Activated naive CD4-positive, alpha-beta T cell treated with anti-CD3 and anti-CD28 coated beads, Interleukin-2, amount 50 U/mL, for 24 hours (primary cell): ENCODE measurements at regions not wholly inside any gene's neighbourhood (a gene's known extent, or its start where the extent isn't known, plus 50 kb on each side); places are given as distances from the start of the nearest gene placed in this dataset.

Experiments
- H3K27ac Mint-ChIP-seq: one replicate; pipeline ENCODE4 v1.8.0; 2021; ENCODE audit warnings: mild to moderate bottlenecking, mixed read lengths
- H3K27me3 Mint-ChIP-seq: one replicate; pipeline ENCODE4 v1.8.0; 2021; ENCODE audit warnings: mixed read lengths
- H3K36me3 Mint-ChIP-seq: one replicate; pipeline ENCODE4 v1.8.0; 2021; ENCODE audit warnings: mixed read lengths
- H3K4me1 Mint-ChIP-seq: one replicate; pipeline ENCODE4 v1.8.0; 2021; ENCODE audit warnings: mixed read lengths
- H3K4me3 Mint-ChIP-seq: one replicate; pipeline ENCODE4 v1.8.0; 2021; ENCODE audit warnings: mild to moderate bottlenecking, mixed read lengths
- H3K9me3 Mint-ChIP-seq: one replicate; pipeline ENCODE4 v1.8.0; 2021; ENCODE audit warnings: mixed read lengths

DNA sequence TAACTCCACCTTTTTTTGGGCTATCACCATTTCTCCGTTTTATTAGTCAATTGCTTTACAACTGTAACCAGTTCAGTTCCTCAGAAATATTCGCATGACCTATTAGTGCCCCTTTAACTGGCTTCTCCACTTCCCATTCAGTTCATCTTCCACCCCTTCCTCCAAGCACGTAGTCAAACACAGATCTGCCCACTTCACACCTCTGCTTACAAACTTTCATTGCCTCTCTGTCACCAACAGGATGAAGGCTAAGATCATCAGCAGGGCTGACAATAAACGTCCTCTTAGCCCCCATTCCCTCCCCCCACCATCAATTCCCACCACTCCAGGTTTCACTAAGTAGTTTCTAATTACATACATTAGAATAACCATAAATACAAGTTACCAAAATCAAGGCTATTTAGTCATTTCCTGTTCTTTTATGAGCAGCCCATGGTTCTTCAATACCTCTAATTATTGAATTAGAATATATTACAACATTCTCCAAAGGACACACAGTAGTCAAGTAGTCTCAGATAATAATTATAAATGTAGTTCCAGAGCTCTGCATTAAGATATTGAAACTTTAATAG, 95.7 kb downstream of the SPRY2 start:
- Mint-ChIP-seq H3K9me3 (no peaks in the 10 kb centered on the region), H3K36me3 (no peaks in the 10 kb centered on the region), H3K27me3 (no peaks in the 10 kb centered on the region), H3K4me3 (no peak overlapping the region), H3K27ac (no peak overlapping the region), H3K4me1 (no peaks in the 10 kb centered on the region)

- H3K27me3 Mint-ChIP-seq, result no peaks in the 10 kb centered on the region
- no peak overlapping the region for H3K4me3 Mint-ChIP-seq
- H3K4me1 Mint-ChIP-seq, result no peaks in the 10 kb centered on the region
These were observed 96.4 kb downstream of the SPRY2 start for GRCh38 chr13:80244574-80244973.

DNA sequence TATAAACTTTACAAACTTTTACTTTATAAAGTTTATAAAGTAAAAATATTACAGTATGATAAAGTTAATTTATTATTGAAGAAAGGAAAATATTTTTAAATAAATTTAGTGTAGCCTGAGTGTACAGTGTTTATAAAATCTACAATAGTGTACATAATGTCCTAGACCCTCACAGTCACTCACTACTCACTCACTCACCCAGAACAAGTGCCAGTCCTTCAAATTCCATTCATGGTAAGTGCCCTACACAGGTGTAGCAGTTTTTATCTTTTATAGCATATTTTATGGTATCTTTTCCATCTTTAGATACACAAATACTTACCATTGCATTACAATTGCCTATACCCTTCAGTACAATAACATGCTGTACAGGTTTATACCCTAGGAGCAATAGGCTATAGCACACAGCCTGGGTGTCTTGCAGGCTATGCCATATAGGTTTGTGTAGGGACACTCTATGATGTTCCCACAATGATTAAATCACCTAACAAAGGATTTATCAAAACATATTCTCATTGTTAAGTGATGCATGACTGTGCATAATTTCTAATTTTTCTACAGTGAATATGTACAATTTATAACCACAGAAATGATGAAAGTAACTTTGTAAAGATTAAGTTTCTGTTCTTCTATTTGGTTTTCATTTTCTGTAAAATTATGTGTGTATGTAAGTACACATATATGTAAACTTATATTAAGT, 98.0 kb downstream of the SPRY2 start:
- no peaks in the 10 kb centered on the region for H3K27me3 Mint-ChIP-seq
- peaks cover 8% of the 10 kb centered on the region for H3K9me3 Mint-ChIP-seq
- no peaks in the 10 kb centered on the region for H3K36me3 Mint-ChIP-seq
- H3K27ac Mint-ChIP-seq, result no peak overlapping the region
- H3K4me3 Mint-ChIP-seq, result no peak overlapping the region
- H3K4me1 Mint-ChIP-seq, result no peaks in the 10 kb centered on the region

More at GRCh38 chr13:80244574-80244973, 96.4 kb downstream of the SPRY2 start:
- no peaks in the 10 kb centered on the region for H3K9me3 Mint-ChIP-seq
- no peaks in the 10 kb centered on the region for H3K36me3 Mint-ChIP-seq
- H3K27ac Mint-ChIP-seq, result no peak overlapping the region

DNA sequence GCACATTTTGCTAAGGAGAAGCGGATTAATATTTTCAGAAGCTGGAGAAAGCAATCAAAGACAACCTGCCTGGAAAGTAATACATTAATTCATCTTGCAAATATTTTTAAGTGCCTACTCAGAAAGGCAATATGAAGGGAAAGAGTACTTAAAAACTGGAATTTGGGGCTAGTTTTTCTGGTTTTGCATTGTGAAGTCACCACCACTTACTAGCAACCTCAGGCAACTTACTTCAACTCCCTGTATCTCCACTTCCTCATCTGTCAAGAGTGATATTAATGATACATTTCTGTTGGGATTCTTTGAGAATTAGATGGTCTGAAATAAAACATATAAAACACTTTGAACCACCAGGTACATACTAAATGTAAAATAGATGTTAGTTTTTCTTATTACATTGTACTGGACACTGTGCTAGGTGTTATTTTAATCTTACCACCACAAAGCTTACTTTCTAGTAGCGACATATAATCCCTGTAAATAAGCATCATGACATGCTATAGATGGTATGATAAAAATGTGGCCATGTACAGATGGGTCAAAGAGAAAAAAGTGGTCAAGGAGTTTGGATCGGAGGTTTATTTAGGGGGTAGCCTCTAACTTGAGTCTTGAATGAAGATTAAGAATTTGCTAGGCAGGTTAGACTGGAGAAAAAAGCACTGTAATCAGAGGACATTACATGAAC, 101.2 kb downstream of the SPRY2 start:
- Mint-ChIP-seq H3K4me3 (no peak overlapping the region), H3K4me1 (no peaks in the 10 kb centered on the region), H3K9me3 (peaks cover 8% of the 10 kb centered on the region), H3K27ac (no peak overlapping the region), H3K36me3 (no peaks in the 10 kb centered on the region), H3K27me3 (no peaks in the 10 kb centered on the region)

GRCh38 chr13:80239116-80239515, 101.8 kb downstream of the SPRY2 start:
- Mint-ChIP-seq H3K4me1 (no peaks in the 10 kb centered on the region), H3K36me3 (no peaks in the 10 kb centered on the region), H3K4me3 (no peak overlapping the region), H3K9me3 (peaks cover 8% of the 10 kb centered on the region), H3K27ac (no peak overlapping the region), H3K27me3 (no peaks in the 10 kb centered on the region)

DNA sequence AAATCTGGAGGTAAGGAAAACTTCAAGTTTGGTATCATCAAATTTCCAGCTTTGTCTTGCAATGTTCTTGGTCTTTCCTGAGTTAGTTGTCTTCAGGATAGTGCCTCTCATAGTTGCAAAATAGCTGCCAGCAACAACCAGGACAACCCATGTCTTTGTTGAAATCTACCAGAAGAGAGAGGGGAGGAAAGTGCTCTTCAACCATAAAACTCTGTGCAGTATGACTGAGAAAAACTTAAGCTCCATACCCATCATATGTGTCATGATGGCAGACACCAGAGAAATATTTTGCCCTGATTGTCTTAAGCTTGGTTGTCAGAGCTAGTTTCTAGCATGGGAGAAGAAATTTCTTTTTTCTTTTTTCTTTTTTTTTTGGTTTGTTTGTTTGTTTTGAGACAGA, 103.3 kb downstream of the SPRY2 start:
- Mint-ChIP-seq H3K4me3 (no peak overlapping the region), H3K4me1 (no peaks in the 10 kb centered on the region), H3K27me3 (no peaks in the 10 kb centered on the region), H3K36me3 (no peaks in the 10 kb centered on the region), H3K9me3 (peaks cover 8% of the 10 kb centered on the region), H3K27ac (no peak overlapping the region)

GRCh38 chr13:80235967-80236302, 105.0 kb downstream of the SPRY2 start:
- no peak overlapping the region for H3K4me3 Mint-ChIP-seq
- H3K36me3 Mint-ChIP-seq, result no peaks in the 10 kb centered on the region
- peaks cover 8% of the 10 kb centered on the region for H3K9me3 Mint-ChIP-seq
- no peak overlapping the region for H3K27ac Mint-ChIP-seq
- H3K4me1 Mint-ChIP-seq, result no peaks in the 10 kb centered on the region
- no peaks in the 10 kb centered on the region for H3K27me3 Mint-ChIP-seq

DNA sequence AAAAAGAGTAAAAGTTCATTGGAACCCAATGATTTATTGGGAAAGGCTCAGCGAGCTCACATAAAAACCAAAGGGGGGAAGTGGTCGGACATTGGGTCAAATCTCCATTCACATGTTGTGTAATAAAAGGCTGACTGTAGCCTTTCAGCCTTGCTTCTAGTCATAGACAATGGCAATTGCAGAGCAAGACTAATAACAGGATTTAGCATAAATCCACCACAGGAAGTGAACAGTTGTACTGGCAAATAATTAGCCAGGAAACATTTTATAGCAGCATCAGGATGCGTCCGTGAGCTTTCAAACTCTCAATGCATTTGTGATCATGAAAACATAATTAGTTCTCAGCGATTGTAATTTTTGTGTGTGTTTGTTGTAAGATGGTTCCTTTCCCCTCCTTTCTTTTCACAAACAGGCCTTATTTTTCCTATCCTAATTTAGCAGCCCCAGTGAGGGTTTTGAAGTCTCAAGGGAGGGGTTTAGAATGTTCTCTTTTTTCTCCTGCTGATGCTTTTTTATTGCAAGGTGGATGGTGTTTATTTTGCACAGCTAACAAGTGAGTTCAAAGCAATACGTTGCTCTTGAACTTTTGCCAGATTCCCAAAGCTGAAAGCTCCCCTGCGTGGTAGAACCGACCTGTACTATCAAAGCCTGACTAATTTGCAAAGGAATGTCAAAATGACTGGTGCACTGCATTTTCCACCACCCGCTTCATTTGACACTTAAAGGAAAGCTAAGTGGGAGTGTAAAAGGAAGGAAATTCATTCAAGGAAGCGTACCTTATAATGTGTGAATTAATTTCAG, 105.6 kb downstream of the SPRY2 start:
- no peaks in the 10 kb centered on the region for H3K4me1 Mint-ChIP-seq
- no peaks in the 10 kb centered on the region for H3K36me3 Mint-ChIP-seq
- no peak overlapping the region for H3K27ac Mint-ChIP-seq
- H3K4me3 Mint-ChIP-seq, result no peak overlapping the region
- H3K27me3 Mint-ChIP-seq, result no peaks in the 10 kb centered on the region
- peaks cover 8% of the 10 kb centered on the region for H3K9me3 Mint-ChIP-seq

- H3K4me3 Mint-ChIP-seq, result no peak overlapping the region
- H3K27me3 Mint-ChIP-seq, result no peaks in the 10 kb centered on the region
- no peaks in the 10 kb centered on the region for H3K4me1 Mint-ChIP-seq
- H3K36me3 Mint-ChIP-seq, result peaks cover 1% of the 10 kb centered on the region
- no peak overlapping the region for H3K27ac Mint-ChIP-seq
- H3K9me3 Mint-ChIP-seq, result no peaks in the 10 kb centered on the region
These were observed 113.3 kb downstream of the SPRY2 start for GRCh38 chr13:80227645-80228044.

DNA sequence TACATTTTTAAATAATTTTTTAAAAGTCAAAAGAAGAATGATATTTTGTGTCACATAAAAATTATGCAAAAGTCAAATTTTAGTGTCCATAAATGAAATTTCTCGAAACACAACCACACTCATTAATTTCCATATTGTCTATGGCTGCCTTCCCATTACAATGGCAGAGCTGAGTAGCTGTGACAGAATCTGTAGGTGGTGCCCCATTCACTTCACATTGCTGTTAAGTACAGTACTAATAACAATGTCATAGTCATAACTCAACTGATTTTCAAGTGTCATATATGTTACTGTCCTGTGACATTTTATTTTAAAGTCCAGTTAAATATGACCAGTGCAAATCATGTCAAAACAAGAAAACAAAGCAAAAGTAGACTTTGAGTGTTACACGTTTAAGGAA, 114.3 kb downstream of the SPRY2 start:
- Mint-ChIP-seq H3K9me3 (no peaks in the 10 kb centered on the region), H3K27me3 (no peaks in the 10 kb centered on the region), H3K4me3 (no peak overlapping the region), H3K27ac (no peak overlapping the region), H3K4me1 (no peaks in the 10 kb centered on the region), H3K36me3 (peaks cover 1% of the 10 kb centered on the region)

DNA sequence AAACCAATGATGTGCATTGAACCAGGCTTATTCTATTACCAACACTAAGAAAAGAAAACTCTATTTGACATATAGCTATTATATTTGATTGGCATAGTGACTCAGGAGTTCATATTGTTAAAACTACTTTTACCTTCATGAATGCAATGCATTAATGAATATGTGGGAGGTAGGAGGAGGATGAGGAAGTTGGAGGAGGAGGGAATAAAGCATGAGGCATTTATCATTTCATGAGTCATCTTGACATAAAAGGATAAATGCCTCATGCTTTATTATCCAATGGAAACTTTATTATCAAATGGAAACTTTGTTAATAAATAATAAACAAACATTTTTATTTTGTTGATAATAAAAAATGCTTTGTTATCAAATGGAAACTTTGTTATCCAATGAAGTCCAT, 116.5 kb downstream of the SPRY2 start:
- H3K4me3 Mint-ChIP-seq, result no peak overlapping the region
- no peak overlapping the region for H3K27ac Mint-ChIP-seq
- no peaks in the 10 kb centered on the region for H3K4me1 Mint-ChIP-seq
- no peaks in the 10 kb centered on the region for H3K9me3 Mint-ChIP-seq
- H3K36me3 Mint-ChIP-seq, result peaks cover 1% of the 10 kb centered on the region
- H3K27me3 Mint-ChIP-seq, result no peaks in the 10 kb centered on the region

DNA sequence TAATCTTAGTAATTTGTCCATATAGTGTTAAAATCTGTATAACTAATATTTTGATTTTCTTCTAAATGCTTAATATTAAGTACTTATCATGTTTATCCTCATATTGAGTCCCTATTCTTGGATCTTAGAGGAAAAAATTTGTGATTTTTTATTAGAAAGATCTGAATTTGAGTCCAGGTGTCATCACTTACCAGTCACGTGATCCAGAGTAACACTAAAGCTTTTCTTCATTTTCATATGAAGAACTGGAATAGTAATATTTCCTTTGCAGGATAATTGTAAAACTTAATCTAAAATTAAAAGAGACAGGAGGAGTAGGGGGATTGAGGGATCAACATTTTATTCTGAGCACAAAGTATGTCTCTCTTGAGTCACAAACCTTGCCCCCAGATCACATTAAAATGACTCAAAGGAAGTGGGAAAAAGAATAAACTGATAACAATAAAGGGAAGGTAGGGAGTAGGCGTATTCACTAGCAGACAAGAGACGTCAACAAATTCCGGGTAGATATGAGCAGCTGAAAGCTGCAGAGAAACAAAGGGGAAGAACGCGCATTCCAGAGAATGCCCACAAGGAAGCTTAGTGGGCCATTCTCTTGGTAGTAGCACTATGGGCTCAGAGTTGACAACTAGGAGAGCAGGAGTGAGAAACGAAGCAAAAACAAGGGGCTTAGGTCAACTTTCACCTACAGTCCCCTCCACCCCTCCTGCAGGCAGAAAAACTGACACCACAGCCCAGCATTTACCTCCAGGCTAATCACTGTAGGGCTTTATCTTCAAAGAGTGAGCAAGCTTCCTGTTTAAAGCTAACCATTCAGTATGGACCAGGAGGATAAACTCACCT, 123.1 kb downstream of the SPRY2 start:
- Mint-ChIP-seq H3K9me3 (no peaks in the 10 kb centered on the region), H3K36me3 (no peaks in the 10 kb centered on the region), H3K27ac (no peak overlapping the region), H3K4me1 (no peaks in the 10 kb centered on the region), H3K27me3 (no peaks in the 10 kb centered on the region), H3K4me3 (no peak overlapping the region)

DNA sequence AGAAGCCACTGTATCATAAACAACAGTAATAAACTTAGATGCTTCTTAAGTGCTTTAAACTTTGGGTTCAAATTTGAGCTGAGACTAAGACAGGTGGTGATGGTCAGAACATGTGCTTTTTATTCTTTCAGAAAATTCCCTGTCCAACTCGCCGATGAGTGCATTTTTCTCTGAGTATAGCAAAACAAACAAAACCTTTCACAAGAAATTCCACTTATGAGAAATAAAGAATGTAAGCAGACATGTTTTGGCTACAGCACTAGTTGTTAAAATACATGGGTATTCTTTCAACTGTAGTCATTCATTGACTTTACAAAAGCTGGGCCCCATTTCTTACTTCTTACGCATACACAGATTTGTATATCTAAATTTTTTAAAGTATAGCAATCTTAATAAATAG, 125.6 kb downstream of the SPRY2 start:
- Mint-ChIP-seq H3K4me3 (no peak overlapping the region), H3K27ac (no peak overlapping the region), H3K27me3 (no peaks in the 10 kb centered on the region), H3K4me1 (no peaks in the 10 kb centered on the region), H3K36me3 (no peaks in the 10 kb centered on the region), H3K9me3 (no peaks in the 10 kb centered on the region)

DNA sequence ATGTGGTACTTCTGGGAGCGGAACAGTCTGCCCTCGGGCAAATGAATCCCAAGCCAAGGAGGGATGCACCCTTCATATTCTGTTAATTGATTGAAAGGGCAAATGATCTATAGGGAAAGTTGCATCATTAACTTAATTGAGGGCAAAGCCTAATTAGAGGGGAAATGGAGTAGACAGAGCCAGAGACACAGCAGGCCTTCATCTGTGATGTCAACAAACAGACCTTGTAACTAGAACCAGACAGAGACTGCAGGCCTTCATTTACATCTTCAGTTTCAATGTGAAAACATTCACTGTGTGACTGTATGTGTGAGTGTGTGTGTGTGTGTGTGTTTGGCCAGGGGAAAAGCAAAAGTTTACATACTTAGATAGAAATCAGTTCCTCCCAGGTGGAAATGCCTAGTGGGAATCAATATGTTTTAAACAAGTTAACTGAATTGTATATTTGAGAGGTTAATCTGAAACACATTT, 126.4 kb downstream of the SPRY2 start:
- H3K27me3 Mint-ChIP-seq, result no peaks in the 10 kb centered on the region
- H3K4me3 Mint-ChIP-seq, result no peak overlapping the region
- no peaks in the 10 kb centered on the region for H3K9me3 Mint-ChIP-seq
- no peaks in the 10 kb centered on the region for H3K36me3 Mint-ChIP-seq
- no peaks in the 10 kb centered on the region for H3K4me1 Mint-ChIP-seq
- no peak overlapping the region for H3K27ac Mint-ChIP-seq

DNA sequence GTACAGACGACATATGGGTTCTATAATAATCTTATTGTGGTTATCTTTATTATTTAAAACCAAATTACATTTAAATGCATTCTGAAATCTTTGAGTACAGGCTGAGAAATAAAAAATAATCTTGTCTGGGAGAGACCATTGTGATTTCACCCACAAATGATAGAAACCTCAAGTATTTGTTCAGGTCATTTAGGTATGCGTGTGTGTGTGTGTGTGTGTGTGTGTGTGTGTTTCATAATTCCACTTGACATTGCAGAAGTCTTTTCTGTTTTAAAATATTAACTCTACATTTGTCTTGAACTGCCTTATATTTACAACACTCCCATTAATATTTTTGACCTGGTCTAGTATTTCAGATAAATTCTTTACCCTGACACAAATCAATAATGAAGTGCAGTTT, 126.9 kb downstream of the SPRY2 start:
- Mint-ChIP-seq H3K27me3 (no peaks in the 10 kb centered on the region), H3K4me3 (no peak overlapping the region), H3K9me3 (no peaks in the 10 kb centered on the region), H3K4me1 (no peaks in the 10 kb centered on the region), H3K27ac (no peak overlapping the region), H3K36me3 (no peaks in the 10 kb centered on the region)
